ENCODE measurements at regions not wholly inside any gene's neighbourhood (a gene's known extent, or its start where the extent isn't known, plus 50 kb on each side); places are given as distances from the start of the nearest gene placed in this dataset.

GRCh38 chr4:144584428-144584827 is 61.5 kb upstream of the HHIP start:
- TF ChIP-seq CTCF (IDR thresholded peaks at IDR 0.05): no peak

GRCh38 chr4:144589512-144589911 is 56.4 kb upstream of the HHIP start:
- TF ChIP-seq CTCF (IDR thresholded peaks at IDR 0.05): no peak

GRCh38 chr4:144590020-144590419 is 55.9 kb upstream of the HHIP start:
- TF ChIP-seq CTCF (IDR thresholded peaks at IDR 0.05): no peak

- TF ChIP-seq CTCF (IDR thresholded peaks at IDR 0.05): no peak
These were observed 54.6 kb upstream of the HHIP start for GRCh38 chr4:144591401-144591800.

- TF ChIP-seq CTCF (IDR thresholded peaks at IDR 0.05): no peak
These were observed 53.7 kb upstream of the HHIP start for GRCh38 chr4:144592264-144592663.

GRCh38 chr4:144594471-144594986 is 51.4 kb upstream of the HHIP start:
- no peak for TF ChIP-seq CTCF (IDR thresholded peaks at IDR 0.05)

- no peak for TF ChIP-seq CTCF (IDR thresholded peaks at IDR 0.05)
These were observed 50.3 kb upstream of the HHIP start for GRCh38 chr4:144595681-144596080.

Data from LNCAP (cell line).